SU-DHL-6 (cell line): ENCODE measurements at regions not wholly inside any gene's neighbourhood (a gene's known extent, or its start where the extent isn't known, plus 50 kb on each side); places are given as distances from the start of the nearest gene placed in this dataset.

Experiments
- H2AFZ ChIP-seq: fragments of 200-600 bp; sonication (generic); 2 replicates; pipeline ENCODE4 v1.6.1; 2014; ENCODE audit warnings: low read depth, mild to moderate bottlenecking, moderate library complexity, mixed read lengths, antibody characterized with exemption, low read length; ENCODE audit not compliant: severe bottlenecking
- H3F3A ChIP-seq: fragments of 200-600 bp; shearing (Covaris generic); 2 replicates; pipeline ENCODE4 v1.6.0; 2016; ENCODE audit warnings: antibody characterized with exemption, mild to moderate bottlenecking; ENCODE audit not compliant: insufficient read depth
- H3K27ac ChIP-seq: fragments of 200-600 bp; sonication (generic); 2 replicates; pipeline ENCODE4 v1.5.1; 2016; ENCODE audit warnings: low read depth, mild to moderate bottlenecking, low read length, moderate library complexity, mixed read lengths
- H3K27me3 ChIP-seq: fragments of 200-600 bp; sonication (generic), shearing (Covaris generic); 2 replicates; pipeline ENCODE4 v1.6.0; 2014; ENCODE audit warnings: mild to moderate bottlenecking, low read length
- H3K36me3 ChIP-seq: fragments of 200-600 bp; sonication (generic); 2 replicates; pipeline ENCODE4 v1.6.1; 2014; ENCODE audit warnings: mild to moderate bottlenecking, low read length, mixed read lengths
- H3K4me2 ChIP-seq: fragments of 300-600, 200-600 bp; shearing (Covaris generic), sonication (generic); 2 replicates; pipeline ENCODE4 v1.6.0; 2014; ENCODE audit warnings: low read length, low read depth, mild to moderate bottlenecking; ENCODE audit not compliant: poor library complexity, severe bottlenecking
- H3K4me3 ChIP-seq: fragments of 200-600 bp; sonication (generic); 2 replicates; pipeline ENCODE4 v1.5.1; 2014; ENCODE audit warnings: antibody characterized with exemption, low read length, mild to moderate bottlenecking, mixed read lengths; ENCODE audit not compliant: insufficient read depth, poor library complexity, severe bottlenecking
- H3K79me2 ChIP-seq: fragments of 200-600 bp; sonication (generic); 2 replicates; pipeline ENCODE4 v1.6.1; 2014; ENCODE audit warnings: mild to moderate bottlenecking, low read length, moderate library complexity; ENCODE audit not compliant: insufficient read depth
- H3K9ac ChIP-seq: fragments of 200-600 bp; sonication (generic); 2 replicates; pipeline ENCODE4 v1.7.0; 2014; ENCODE audit warnings: mild to moderate bottlenecking, low read length
- H3K9me2 ChIP-seq: fragments of 200-600 bp; sonication (generic); replicated peaks from 2 replicates; pipeline ENCODE4 v1.6.1; 2014; ENCODE audit warnings: low read length; ENCODE audit not compliant: insufficient read depth
- H3K9me3 ChIP-seq: fragments of 200-600 bp; sonication (generic); 2 replicates; pipeline ENCODE4 v1.6.1; 2014; ENCODE audit warnings: low read length, mixed read lengths; ENCODE audit not compliant: insufficient read depth
- H4K20me1 ChIP-seq: fragments of 200-600 bp; sonication (generic); 2 replicates; pipeline ENCODE4 v1.6.1; 2014; ENCODE audit warnings: low read depth, mild to moderate bottlenecking, antibody characterized with exemption, low read length, moderate library complexity, mixed read lengths
- EZH2phosphoT487 ChIP-seq: fragments of 200-600 bp; sonication (generic), shearing (Covaris generic); conservative IDR thresholded peaks from 2 replicates; pipeline ENCODE4 v1.6.1; 2018; ENCODE audit warnings: mild to moderate bottlenecking, antibody characterized with exemption, low read length, moderate library complexity, mixed read lengths
- TF ChIP-seq, protein P1 (sequence below): fragments of 200-600 bp; sonication (generic); IDR thresholded peaks from one replicate; pipeline ENCODE4 v1.5.1; 2017; ENCODE audit warnings: antibody characterized with exemption, mild to moderate bottlenecking, low read length, moderate library complexity; ENCODE audit not compliant: insufficient read depth, poor library complexity, severe bottlenecking

DNA sequence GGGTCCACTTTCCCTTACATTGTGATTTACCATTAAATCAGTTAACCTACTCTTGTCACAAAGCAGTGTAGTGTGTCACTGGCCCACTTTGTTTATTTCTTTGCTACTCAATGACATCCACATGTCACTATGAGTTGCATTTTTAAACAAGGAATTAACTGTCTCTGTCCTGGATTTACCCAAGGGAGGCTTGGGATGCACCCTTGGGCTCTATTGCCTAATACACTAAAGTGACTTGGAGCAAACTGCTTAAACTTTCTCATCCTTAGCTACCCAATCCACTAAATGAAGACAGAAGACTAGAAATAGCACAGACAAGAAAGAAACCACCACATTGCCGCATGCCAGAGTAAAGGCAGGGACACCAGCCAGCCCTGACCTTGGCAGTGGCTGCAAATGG lies 136.2 kb upstream of the TIAM1 start:
- Histone ChIP-seq H3K79me2 (peaks cover 49% of the 10 kb centered on the region), H3F3A (no peaks in the 10 kb centered on the region), H3K27me3 (no peaks in the 10 kb centered on the region), H3K27ac (no peak overlapping the region), H3K4me3 (no peak overlapping the region), H3K9ac (no peak overlapping the region), H3K9me3 (peaks cover 8% of the 10 kb centered on the region; the same call in 1 of the 2 replicates), H3K9me2 (no peaks in the 10 kb centered on the region), H4K20me1 (no peaks in the 10 kb centered on the region), H2AFZ (no peak overlapping the region), H3K36me3 (no peaks in the 10 kb centered on the region), H3K4me2 (no peak overlapping the region)
- no peak for TF ChIP-seq EZH2phosphoT487
- TF ChIP-seq, protein P1, sequence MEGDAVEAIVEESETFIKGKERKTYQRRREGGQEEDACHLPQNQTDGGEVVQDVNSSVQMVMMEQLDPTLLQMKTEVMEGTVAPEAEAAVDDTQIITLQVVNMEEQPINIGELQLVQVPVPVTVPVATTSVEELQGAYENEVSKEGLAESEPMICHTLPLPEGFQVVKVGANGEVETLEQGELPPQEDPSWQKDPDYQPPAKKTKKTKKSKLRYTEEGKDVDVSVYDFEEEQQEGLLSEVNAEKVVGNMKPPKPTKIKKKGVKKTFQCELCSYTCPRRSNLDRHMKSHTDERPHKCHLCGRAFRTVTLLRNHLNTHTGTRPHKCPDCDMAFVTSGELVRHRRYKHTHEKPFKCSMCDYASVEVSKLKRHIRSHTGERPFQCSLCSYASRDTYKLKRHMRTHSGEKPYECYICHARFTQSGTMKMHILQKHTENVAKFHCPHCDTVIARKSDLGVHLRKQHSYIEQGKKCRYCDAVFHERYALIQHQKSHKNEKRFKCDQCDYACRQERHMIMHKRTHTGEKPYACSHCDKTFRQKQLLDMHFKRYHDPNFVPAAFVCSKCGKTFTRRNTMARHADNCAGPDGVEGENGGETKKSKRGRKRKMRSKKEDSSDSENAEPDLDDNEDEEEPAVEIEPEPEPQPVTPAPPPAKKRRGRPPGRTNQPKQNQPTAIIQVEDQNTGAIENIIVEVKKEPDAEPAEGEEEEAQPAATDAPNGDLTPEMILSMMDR, result no peak

DNA sequence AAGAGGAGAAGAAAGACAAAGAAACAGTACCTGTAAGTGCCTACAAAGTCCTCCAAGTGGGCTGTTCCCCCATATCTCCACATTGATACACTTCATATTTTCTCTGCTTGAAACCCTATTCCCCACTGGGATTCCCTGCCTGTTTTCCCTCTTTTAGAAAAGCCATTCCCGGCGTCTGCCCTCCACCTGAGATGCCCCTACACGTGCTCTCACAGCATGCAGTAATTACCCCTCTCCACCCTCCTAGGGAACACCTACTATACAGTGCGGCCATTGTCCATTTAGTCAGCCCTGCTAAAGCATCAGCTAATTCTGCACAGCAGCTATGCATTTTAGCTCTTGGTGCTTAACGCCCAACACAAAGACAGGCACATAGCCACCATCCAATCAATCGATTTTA lies 135.7 kb upstream of the TIAM1 start:
- peaks cover 8% of the 10 kb centered on the region; the same call in 1 of the 2 replicates for H3K9me3 ChIP-seq
- peaks cover 50% of the 10 kb centered on the region for H3K79me2 ChIP-seq
- no peak overlapping the region for H3K27ac ChIP-seq

DNA sequence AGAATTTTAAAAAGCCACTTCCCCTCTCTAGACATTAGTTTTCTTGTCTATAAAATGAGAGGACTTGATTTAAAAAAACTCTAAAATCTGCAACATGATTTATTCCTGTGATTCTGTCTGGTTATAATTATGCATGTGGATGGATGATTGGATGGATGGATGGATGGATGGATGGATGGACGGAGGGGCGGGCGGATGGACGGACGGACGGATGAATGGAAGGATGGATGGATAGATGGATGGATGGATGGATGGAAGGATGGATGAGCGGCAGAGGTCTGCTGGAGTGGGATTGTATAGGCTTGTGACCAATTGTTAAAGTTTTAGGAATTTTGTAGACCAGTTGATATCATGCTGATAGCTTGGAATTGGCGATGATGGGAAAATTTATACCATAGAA lies 135.2 kb upstream of the TIAM1 start:
- no peak overlapping the region for H3K27ac ChIP-seq
- H3K4me2 ChIP-seq, result no peak overlapping the region
- no peak overlapping the region for H3K4me3 ChIP-seq
- no peaks in the 10 kb centered on the region for H3K27me3 ChIP-seq
- no peaks in the 10 kb centered on the region for H3K36me3 ChIP-seq
- H4K20me1 ChIP-seq, result no peaks in the 10 kb centered on the region
- TF ChIP-seq EZH2phosphoT487, result no peak
- TF ChIP-seq, protein P1, result no peak
- H3K9me2 ChIP-seq, result no peaks in the 10 kb centered on the region
- no peak overlapping the region for H2AFZ ChIP-seq
- no peak overlapping the region for H3K9ac ChIP-seq
- H3K9me3 ChIP-seq, result peaks cover 8% of the 10 kb centered on the region; the same call in 1 of the 2 replicates
- H3F3A ChIP-seq, result no peaks in the 10 kb centered on the region
- H3K79me2 ChIP-seq, result peaks cover 48% of the 10 kb centered on the region

More for the DNA sequence above, 135.7 kb upstream of the TIAM1 start:
- no peaks in the 10 kb centered on the region for H3F3A ChIP-seq
- no peaks in the 10 kb centered on the region for H4K20me1 ChIP-seq
- no peak overlapping the region for H3K4me2 ChIP-seq
- no peaks in the 10 kb centered on the region for H3K36me3 ChIP-seq
- no peaks in the 10 kb centered on the region for H3K27me3 ChIP-seq
- no peaks in the 10 kb centered on the region for H3K9me2 ChIP-seq
- H3K4me3 ChIP-seq, result no peak overlapping the region
- TF ChIP-seq, protein P1, result no peak
- no peak for TF ChIP-seq EZH2phosphoT487
- H2AFZ ChIP-seq, result no peak overlapping the region
- no peak overlapping the region for H3K9ac ChIP-seq
